HG03175 (cell line): ENCODE measurements at regions not wholly inside any gene's neighbourhood (a gene's known extent, or its start where the extent isn't known, plus 50 kb on each side); places are given as distances from the start of the nearest gene placed in this dataset.
"Not testable (repeated sequence)": the region's sequence is repeated elsewhere in the genome, so short reads cannot be mapped to it uniquely, and the experiment has no call there.

Experiments used
- ATAC-seq: cut with Tn5 transposase; IDR thresholded peaks from one replicate; pipeline ENCODE4 v1.9.1; 2021; ENCODE audit warnings: mild to moderate bottlenecking, moderate library complexity; ENCODE audit not compliant: unreplicated experiment

GRCh38 chr3:152574461-152575079, 260.4 kb upstream of the P2RY1 start:
- peak; percentile 79 for ATAC-seq

GRCh38 chr3:152578769-152579168, 256.2 kb upstream of the P2RY1 start:
- ATAC-seq: no peak

- ATAC-seq: no peak
These were observed 253.0 kb upstream of the P2RY1 start for GRCh38 chr3:152581951-152582350.

- no peak for ATAC-seq
These were observed 251.0 kb upstream of the P2RY1 start for GRCh38 chr3:152583963-152584362.

- ATAC-seq: no peak
These were observed 248.0 kb upstream of the P2RY1 start for GRCh38 chr3:152586974-152587373.

GRCh38 chr3:152587861-152588260, 247.1 kb upstream of the P2RY1 start:
- no peak for ATAC-seq

GRCh38 chr3:152589644-152590043, 245.3 kb upstream of the P2RY1 start:
- no peak for ATAC-seq

- no peak for ATAC-seq
These were observed 243.4 kb upstream of the P2RY1 start for GRCh38 chr3:152591515-152591914.

- ATAC-seq: no peak
These were observed 241.7 kb upstream of the P2RY1 start for GRCh38 chr3:152593242-152593641.

- ATAC-seq: peak; percentile 99
These were observed 238.7 kb upstream of the P2RY1 start for GRCh38 chr3:152595975-152596821.

- not testable (repeated sequence) for ATAC-seq
These were observed 238.1 kb upstream of the P2RY1 start for GRCh38 chr3:152596832-152597231.

- ATAC-seq: no peak
These were observed 228.8 kb upstream of the P2RY1 start for GRCh38 chr3:152606146-152606545.

GRCh38 chr3:152607179-152607578, 227.8 kb upstream of the P2RY1 start:
- no peak for ATAC-seq

- no peak for ATAC-seq
These were observed 226.0 kb upstream of the P2RY1 start for GRCh38 chr3:152608696-152609594.

- ATAC-seq: no peak
These were observed 225.0 kb upstream of the P2RY1 start for GRCh38 chr3:152609891-152610290.

GRCh38 chr3:152610622-152611021, 224.3 kb upstream of the P2RY1 start:
- ATAC-seq: no peak

- no peak for ATAC-seq
These were observed 223.0 kb upstream of the P2RY1 start for GRCh38 chr3:152611905-152612304.

- no peak for ATAC-seq
These were observed 221.1 kb upstream of the P2RY1 start for GRCh38 chr3:152613851-152614250.

GRCh38 chr3:152615681-152616080, 219.2 kb upstream of the P2RY1 start:
- no peak for ATAC-seq

GRCh38 chr3:152617609-152618008, 217.3 kb upstream of the P2RY1 start:
- ATAC-seq: no peak

GRCh38 chr3:152618529-152618928, 216.4 kb upstream of the P2RY1 start:
- ATAC-seq: no peak
